HEK293 (cell line): ENCODE measurements at regions not wholly inside any gene's neighbourhood (a gene's known extent, or its start where the extent isn't known, plus 50 kb on each side); places are given as distances from the start of the nearest gene placed in this dataset.

Experiments
- CTCF ChIA-PET: fragments of 350-600 bp; formaldehyde crosslinking; extraction: SDS; loops from one replicate; lab custom pipeline; 2021; ENCODE audit warnings: antibody characterized with exemption; lab: Yijun Ruan, JAX
- POLR2A ChIA-PET: fragments of 300-600 bp; formaldehyde crosslinking; extraction: SDS; loops from one replicate; lab custom pipeline; 2020; ENCODE audit warnings: antibody characterized with exemption, inconsistent platforms; lab: Yijun Ruan, JAX
- H3K27ac ChIP-seq: fragments of 200-500 bp; sonication (Bioruptor generic); 2 replicates; pipeline ENCODE4 v1.5.1; 2014; ENCODE audit warnings: low read depth, low read length, control low read depth, inconsistent platforms; ENCODE audit errors: extremely low read depth
- H3K36me3 ChIP-seq, 2 experiments: fragments of 200-500 bp in 1 of 2; sonication (Bioruptor generic) in 1 of 2; 1 replicate in 1 of 2; 2 replicates in 1 of 2; pipeline ENCODE4 v1.5.1; 2014 to 2017; ENCODE audit warnings: inconsistent platforms in 2 of 2, low read length in 2 of 2; ENCODE audit not compliant: control insufficient read depth in 2 of 2, insufficient read depth in 1 of 2
- H3K4me1 ChIP-seq: fragments of 200-500 bp; sonication (Bioruptor generic); 2 replicates; pipeline ENCODE4 v1.5.1; 2014; ENCODE audit warnings: mild to moderate bottlenecking, low read length, inconsistent platforms; ENCODE audit not compliant: control insufficient read depth, insufficient read depth
- H3K4me3 ChIP-seq: 2 replicates; pipeline ENCODE4 v1.5.1; 2011; ENCODE audit warnings: low read depth, mild to moderate bottlenecking, control low read depth, low read length, moderate library complexity
- H3K9me3 ChIP-seq: fragments of 200-500 bp; sonication (Bioruptor generic); 2 replicates; pipeline ENCODE4 v1.5.1; 2014; ENCODE audit warnings: low read depth, low read length, inconsistent platforms; ENCODE audit not compliant: control insufficient read depth, insufficient read depth
- IKZF3 ChIP-seq: fragments of 450-650 bp; IDR thresholded peaks from 2 replicates; pipeline ENCODE4 v1.5.0; 2018; ENCODE audit warnings: missing biosample characterization, mild to moderate bottlenecking, missing genetic modification characterization, moderate library complexity
- OVOL3 ChIP-seq: fragments of 450-650 bp; formaldehyde crosslinking; IDR thresholded peaks from 2 replicates; pipeline ENCODE4 v1.5.1; 2016; ENCODE audit warnings: missing biosample characterization, missing genetic modification characterization
- WT1 ChIP-seq: fragments of 450-650 bp; formaldehyde crosslinking; IDR thresholded peaks from 2 replicates; pipeline ENCODE4 v1.5.1; 2016; ENCODE audit warnings: missing biosample characterization, missing genetic modification characterization
- YY2 ChIP-seq: fragments of 450-650 bp; formaldehyde crosslinking; IDR thresholded peaks from 2 replicates; pipeline ENCODE4 v1.5.1; 2016; ENCODE audit warnings: missing biosample characterization, missing genetic modification characterization
- ZBTB1 ChIP-seq: fragments of 450-650 bp; formaldehyde crosslinking; IDR thresholded peaks from 2 replicates; pipeline ENCODE4 v1.5.1; 2016; ENCODE audit warnings: missing biosample characterization, missing genetic modification characterization
- ZNF10 ChIP-seq: fragments of 450-650 bp; formaldehyde crosslinking; IDR thresholded peaks from 2 replicates; pipeline ENCODE4 v1.5.1; 2017; ENCODE audit warnings: missing biosample characterization, missing genetic modification characterization
- ZNF112 ChIP-seq: fragments of 450-650 bp; formaldehyde crosslinking; IDR thresholded peaks from 2 replicates; pipeline ENCODE4 v1.5.0; 2017; ENCODE audit warnings: missing biosample characterization, missing genetic modification characterization
- ZNF155 ChIP-seq: fragments of 450-650 bp; formaldehyde crosslinking; IDR thresholded peaks from 2 replicates; pipeline ENCODE4 v1.5.1; 2016; ENCODE audit warnings: missing biosample characterization, missing genetic modification characterization
- ZNF221 ChIP-seq: fragments of 450-650 bp; formaldehyde crosslinking; IDR thresholded peaks from 2 replicates; pipeline ENCODE4 v1.5.1; 2017; ENCODE audit warnings: missing biosample characterization, missing genetic modification characterization, borderline replicate concordance
- ZNF266 ChIP-seq: fragments of 450-650 bp; formaldehyde crosslinking; IDR thresholded peaks from 2 replicates; pipeline ENCODE4 v1.5.1; 2016; ENCODE audit warnings: missing biosample characterization, missing genetic modification characterization, low read depth
- ZNF529 ChIP-seq: fragments of 450-650 bp; formaldehyde crosslinking; IDR thresholded peaks from 2 replicates; pipeline ENCODE4 v1.5.1; 2017; ENCODE audit warnings: missing genetic modification characterization, missing biosample characterization; ENCODE audit not compliant: insufficient replicate concordance
- ZNF585B ChIP-seq: fragments of 450-650 bp; formaldehyde crosslinking; IDR thresholded peaks from 2 replicates; pipeline ENCODE4 v1.5.1; 2016; ENCODE audit warnings: missing biosample characterization, missing genetic modification characterization
- ZNF624 ChIP-seq: fragments of 450-650 bp; formaldehyde crosslinking; IDR thresholded peaks from 2 replicates; pipeline ENCODE4 v1.5.1; 2017; ENCODE audit warnings: missing biosample characterization, missing genetic modification characterization
- ZNF670 ChIP-seq: fragments of 450-650 bp; formaldehyde crosslinking; IDR thresholded peaks from 2 replicates; pipeline ENCODE4 v1.5.1; 2016; ENCODE audit warnings: missing biosample characterization, missing genetic modification characterization, low read depth
- ZNF707 ChIP-seq: fragments of 450-650 bp; formaldehyde crosslinking; IDR thresholded peaks from 2 replicates; pipeline ENCODE4 v1.5.1; 2016; ENCODE audit warnings: missing biosample characterization, missing genetic modification characterization
- TF ChIP-seq, protein P1 (sequence below): fragments of 450-650 bp; formaldehyde crosslinking; optimal IDR thresholded peaks from 2 replicates; pipeline ENCODE3; 2016; ENCODE audit warnings: missing biosample characterization, mild to moderate bottlenecking, missing genetic modification characterization
- TF ChIP-seq, protein P2 (sequence below): fragments of 450-650 bp; formaldehyde crosslinking; IDR thresholded peaks from 2 replicates; pipeline ENCODE4 v1.5.1; 2016; ENCODE audit warnings: missing biosample characterization, missing genetic modification characterization
- TF ChIP-seq, protein P3 (sequence below): fragments of 450-650 bp; formaldehyde crosslinking; IDR thresholded peaks from 2 replicates; pipeline ENCODE4 v1.5.1; 2016; ENCODE audit warnings: missing biosample characterization, missing genetic modification characterization

DNA sequence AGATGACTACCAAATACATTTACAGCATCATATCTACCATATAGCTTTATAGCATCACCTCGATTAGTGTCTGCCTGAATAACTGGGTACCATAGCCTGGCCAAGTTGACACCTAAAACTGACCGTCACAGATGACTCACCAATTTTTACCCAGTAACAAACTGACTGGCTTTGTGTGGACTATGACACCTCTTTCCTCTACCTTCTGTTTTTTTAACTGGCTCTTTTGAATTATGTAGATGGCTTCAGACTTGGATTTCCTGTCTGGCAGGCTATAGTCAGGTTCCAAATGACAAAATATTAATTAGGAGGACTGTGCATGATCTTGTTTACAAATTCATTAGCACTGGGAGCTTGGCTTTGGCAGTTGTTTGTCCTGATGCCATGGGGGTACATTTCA, 360.3 kb downstream of the TGFB2 start:
- POLR2A ChIA-PET: no interaction called here
- CTCF ChIA-PET: no interaction called here
- no peaks in the 10 kb centered on the region for H3K4me1 ChIP-seq
- no peaks in the 10 kb centered on the region for H3K9me3 ChIP-seq
- TF ChIP-seq WT1 (tag by site-specific recombination) (no peak), YY2 (no peak), ZNF707 (tag by site-specific recombination) (no peak), ZNF585B (tag by site-specific recombination) (no peak), ZNF624 (tag by site-specific recombination) (no peak), ZNF670 (tag by site-specific recombination) (no peak), ZNF155 (no peak), ZNF266 (no peak), ZBTB1 (tag by site-specific recombination) (no peak), OVOL3 (tag by site-specific recombination) (no peak)
- TF ChIP-seq, protein P1, sequence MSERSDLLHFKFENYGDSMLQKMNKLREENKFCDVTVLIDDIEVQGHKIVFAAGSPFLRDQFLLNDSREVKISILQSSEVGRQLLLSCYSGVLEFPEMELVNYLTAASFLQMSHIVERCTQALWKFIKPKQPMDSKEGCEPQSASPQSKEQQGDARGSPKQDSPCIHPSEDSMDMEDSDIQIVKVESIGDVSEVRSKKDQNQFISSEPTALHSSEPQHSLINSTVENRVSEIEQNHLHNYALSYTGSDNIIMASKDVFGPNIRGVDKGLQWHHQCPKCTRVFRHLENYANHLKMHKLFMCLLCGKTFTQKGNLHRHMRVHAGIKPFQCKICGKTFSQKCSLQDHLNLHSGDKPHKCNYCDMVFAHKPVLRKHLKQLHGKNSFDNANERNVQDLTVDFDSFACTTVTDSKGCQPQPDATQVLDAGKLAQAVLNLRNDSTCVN (tag by site-specific recombination): no peak
- H3K4me3 ChIP-seq: no peak overlapping the region
- H3K27ac ChIP-seq: no peak overlapping the region
- H3K36me3 ChIP-seq: no peaks in the 10 kb centered on the region

DNA sequence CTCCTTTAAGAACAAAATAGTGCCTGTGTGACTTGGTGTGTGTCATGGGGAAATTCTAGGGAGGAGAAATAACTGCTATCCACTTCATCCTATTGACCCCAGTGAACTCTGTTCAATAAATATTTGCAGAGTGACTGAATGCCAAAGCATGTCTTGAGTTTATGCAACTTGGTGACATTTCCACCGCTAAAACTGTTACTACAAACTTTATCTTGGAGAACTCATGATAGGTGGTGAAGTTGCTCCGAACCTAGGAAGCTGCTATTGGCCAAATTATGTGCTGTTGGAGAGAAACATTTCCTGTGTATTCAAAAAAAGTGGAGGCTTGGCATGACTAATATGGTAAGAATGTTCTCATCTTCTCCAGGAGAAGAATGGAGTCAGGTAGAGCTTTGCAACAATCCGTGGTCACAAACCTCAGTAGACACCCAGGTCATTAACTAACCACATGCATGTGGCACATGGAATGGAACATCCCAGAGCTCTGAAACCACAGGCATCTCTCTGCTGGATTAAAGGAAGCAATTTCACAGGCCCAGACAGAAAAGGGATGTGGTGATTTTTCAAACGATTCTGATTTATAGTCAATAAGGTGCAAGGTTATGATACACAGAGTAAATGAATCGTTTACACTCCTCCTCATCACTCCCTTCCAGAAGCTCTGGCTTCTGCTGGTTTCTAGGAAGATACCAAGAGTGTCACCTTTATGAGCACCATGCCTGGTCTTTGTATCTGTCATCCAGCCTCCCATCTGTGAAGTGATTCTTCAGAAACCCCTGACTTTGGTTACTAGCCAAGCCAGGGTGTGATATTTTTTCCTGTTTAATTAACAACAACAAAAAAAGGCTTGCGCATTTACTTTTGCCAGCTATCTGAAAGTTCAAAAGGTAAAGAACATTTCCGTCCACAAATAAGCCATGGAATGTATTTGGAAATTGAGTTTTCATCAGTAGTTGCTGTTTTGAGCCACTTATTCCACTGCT, 361.1 kb downstream of the TGFB2 start:
- CTCF ChIA-PET: interaction anchor here (0.6 to 0.7 kb wide), 3 partner anchors 23 to 187 kb away, joined by 3 to 4 read pairs (median 3); no protein-coding TSS in a partner anchor

DNA sequence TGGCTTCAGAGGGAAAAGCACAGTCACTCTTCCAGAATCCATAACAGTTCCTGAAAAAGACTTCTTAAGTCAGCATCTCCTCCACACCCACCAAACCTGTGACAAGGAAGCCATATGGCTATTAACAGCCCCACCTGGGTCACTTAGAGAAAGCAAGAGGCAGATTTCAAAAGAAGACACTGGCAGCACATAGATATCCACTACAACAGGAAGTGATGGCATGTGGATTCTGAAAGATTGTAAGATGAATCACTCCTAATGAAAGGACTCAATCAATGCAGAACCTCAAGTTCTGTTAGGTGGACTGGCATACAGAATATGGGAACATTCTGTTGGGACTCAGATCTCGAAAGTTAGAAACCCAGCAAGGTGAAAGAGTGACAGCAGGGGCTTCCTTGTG, 365.9 kb downstream of the TGFB2 start:
- no peaks in the 10 kb centered on the region for H3K9me3 ChIP-seq
- CTCF ChIA-PET: interaction anchor here (0.5 kb wide), 1 partner anchor 13 kb away, joined by 3 read pairs; no protein-coding TSS in a partner anchor
- POLR2A ChIA-PET: no interaction called here
- no peaks in the 10 kb centered on the region for H3K36me3 ChIP-seq
- no peak overlapping the region for H3K4me3 ChIP-seq
- TF ChIP-seq ZNF112 (tag by site-specific recombination): no peak
- TF ChIP-seq, protein P2, sequence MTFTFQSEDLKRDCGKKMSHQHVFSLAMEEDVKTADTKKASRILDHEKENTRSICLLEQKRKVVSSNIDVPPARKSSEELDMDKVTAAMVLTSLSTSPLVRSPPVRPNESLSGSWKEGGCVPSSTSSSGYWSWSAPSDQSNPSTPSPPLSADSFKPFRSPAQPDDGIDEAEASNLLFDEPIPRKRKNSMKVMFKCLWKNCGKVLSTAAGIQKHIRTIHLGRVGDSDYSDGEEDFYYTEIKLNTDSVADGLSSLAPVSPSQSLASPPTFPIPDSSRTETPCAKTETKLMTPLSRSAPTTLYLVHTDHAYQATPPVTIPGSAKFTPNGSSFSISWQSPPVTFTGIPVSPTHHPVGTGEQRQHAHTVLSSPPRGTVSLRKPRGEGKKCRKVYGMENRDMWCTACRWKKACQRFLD (tag by site-specific recombination): no peak
- TF ChIP-seq ZNF221 (tag by site-specific recombination): no peak
- TF ChIP-seq, all 188 proteins: peak for 0
- Histone ChIP-seq H3K4me1 (no peaks in the 10 kb centered on the region), H3K27ac (no peak overlapping the region)

More for the DNA sequence above, 361.1 kb downstream of the TGFB2 start:
- no peaks in the 10 kb centered on the region for H3K9me3 ChIP-seq
- no peaks in the 10 kb centered on the region for H3K36me3 ChIP-seq
- H3K4me3 ChIP-seq: no peak overlapping the region
- no peaks in the 10 kb centered on the region for H3K4me1 ChIP-seq
- TF ChIP-seq IKZF3: no peak
- TF ChIP-seq, protein P3, sequence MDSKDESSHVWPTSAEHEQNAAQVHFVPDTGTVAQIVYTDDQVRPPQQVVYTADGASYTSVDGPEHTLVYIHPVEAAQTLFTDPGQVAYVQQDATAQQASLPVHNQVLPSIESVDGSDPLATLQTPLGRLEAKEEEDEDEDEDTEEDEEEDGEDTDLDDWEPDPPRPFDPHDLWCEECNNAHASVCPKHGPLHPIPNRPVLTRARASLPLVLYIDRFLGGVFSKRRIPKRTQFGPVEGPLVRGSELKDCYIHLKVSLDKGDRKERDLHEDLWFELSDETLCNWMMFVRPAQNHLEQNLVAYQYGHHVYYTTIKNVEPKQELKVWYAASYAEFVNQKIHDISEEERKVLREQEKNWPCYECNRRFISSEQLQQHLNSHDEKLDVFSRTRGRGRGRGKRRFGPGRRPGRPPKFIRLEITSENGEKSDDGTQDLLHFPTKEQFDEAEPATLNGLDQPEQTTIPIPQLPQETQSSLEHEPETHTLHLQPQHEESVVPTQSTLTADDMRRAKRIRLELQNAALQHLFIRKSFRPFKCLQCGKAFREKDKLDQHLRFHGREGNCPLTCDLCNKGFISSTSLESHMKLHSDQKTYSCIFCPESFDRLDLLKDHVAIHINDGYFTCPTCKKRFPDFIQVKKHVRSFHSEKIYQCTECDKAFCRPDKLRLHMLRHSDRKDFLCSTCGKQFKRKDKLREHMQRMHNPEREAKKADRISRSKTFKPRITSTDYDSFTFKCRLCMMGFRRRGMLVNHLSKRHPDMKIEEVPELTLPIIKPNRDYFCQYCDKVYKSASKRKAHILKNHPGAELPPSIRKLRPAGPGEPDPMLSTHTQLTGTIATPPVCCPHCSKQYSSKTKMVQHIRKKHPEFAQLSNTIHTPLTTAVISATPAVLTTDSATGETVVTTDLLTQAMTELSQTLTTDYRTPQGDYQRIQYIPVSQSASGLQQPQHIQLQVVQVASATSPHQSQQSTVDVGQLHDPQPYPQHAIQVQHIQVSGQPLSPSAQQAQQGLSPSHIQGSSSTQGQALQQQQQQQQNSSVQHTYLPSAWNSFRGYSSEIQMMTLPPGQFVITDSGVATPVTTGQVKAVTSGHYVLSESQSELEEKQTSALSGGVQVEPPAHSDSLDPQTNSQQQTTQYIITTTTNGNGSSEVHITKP (tag by site-specific recombination): peak; percentile 39
- peak; percentile 12 for TF ChIP-seq ZNF529 (tag by site-specific recombination)
- no peak for TF ChIP-seq ZNF10 (tag by site-specific recombination)
- H3K27ac ChIP-seq: no peak overlapping the region
- POLR2A ChIA-PET: interaction anchor here (0.9 to 1.0 kb wide), 2 partner anchors 121 to 208 kb away, joined by 3 read pairs; no protein-coding TSS in a partner anchor
